CD4-positive, alpha-beta memory T cell (primary cell): ENCODE measurements at regions not wholly inside any gene's neighbourhood (a gene's known extent, or its start where the extent isn't known, plus 50 kb on each side); places are given as distances from the start of the nearest gene placed in this dataset.
A peak's percentile ranks its signal among the peaks of the same experiment; 100 is the strongest.

Source experiments
- CTCF ChIA-PET: fragments of 350-600 bp; sonication (Branson Sonifier 250); formaldehyde crosslinking; loops from one replicate; lab custom pipeline; 2021; ENCODE audit warnings: inconsistent platforms; ENCODE audit not compliant: partially characterized antibody; lab: Charles Lee
- POLR2A ChIA-PET: fragments of 350-600 bp; sonication (Branson Sonifier 250); formaldehyde crosslinking; loops from one replicate; lab custom pipeline; 2021; ENCODE audit not compliant: partially characterized antibody; lab: Charles Lee
- DNase-seq, 5 donors: peaks; one replicate each; pipeline versions ENCODE4 v3.0.0 to v3.0.0-alpha.2; 2020 to 2022; ENCODE audit warnings: mixed read lengths in 1 of 5
- H3K27ac ChIP-seq: one replicate; pipeline ENCODE4 v1.7.0; 2013; ENCODE audit warnings: low read depth, low read length
- H3K27me3 ChIP-seq: 2 replicates; pipeline ENCODE4 v1.7.0; 2013; ENCODE audit warnings: mild to moderate bottlenecking, low read length, moderate library complexity; ENCODE audit not compliant: insufficient read depth
- H3K36me3 ChIP-seq: 2 replicates; pipeline ENCODE4 v1.7.0; 2013; ENCODE audit warnings: mild to moderate bottlenecking, low read length, moderate library complexity; ENCODE audit not compliant: insufficient read depth
- H3K4me1 ChIP-seq: 2 replicates; pipeline ENCODE4 v1.7.0; 2013; ENCODE audit warnings: mild to moderate bottlenecking, low read length, moderate library complexity; ENCODE audit not compliant: insufficient read depth
- H3K4me3 ChIP-seq, 2 donors: one replicate each; pipeline ENCODE4 v1.7.0; 2013; ENCODE audit warnings: low read length in 2 of 2, mild to moderate bottlenecking in 1 of 2
- H3K9me3 ChIP-seq, 2 donors: one replicate each; pipeline ENCODE4 v1.7.0; 2013; ENCODE audit warnings: low read length in 2 of 2, control low read depth in 1 of 2; ENCODE audit not compliant: control insufficient read depth in 1 of 2
- H3K27ac Mint-ChIP-seq, 7 donors: one replicate each; pipeline ENCODE4 v1.8.0; 2020 to 2021; ENCODE audit warnings: mixed read lengths in 7 of 7, mild to moderate bottlenecking in 6 of 7, inconsistent platforms in 3 of 7, moderate library complexity in 3 of 7
- H3K27me3 Mint-ChIP-seq, 2 donors: one replicate each; pipeline ENCODE4 v1.8.0; 2020 to 2021; ENCODE audit warnings: mixed read lengths in 2 of 2
- H3K36me3 Mint-ChIP-seq, 2 donors: one replicate each; pipeline ENCODE4 v1.8.0; 2020 to 2021; ENCODE audit warnings: mixed read lengths in 2 of 2, inconsistent platforms in 1 of 2, mild to moderate bottlenecking in 1 of 2
- H3K4me1 Mint-ChIP-seq, 4 donors: one replicate each; pipeline ENCODE4 v1.8.0; 2020 to 2021; ENCODE audit warnings: mixed read lengths in 4 of 4, mild to moderate bottlenecking in 1 of 4
- H3K4me3 Mint-ChIP-seq, 8 donors: one replicate each; pipeline ENCODE4 v1.8.0; 2020 to 2021; ENCODE audit warnings: mixed read lengths in 8 of 8, mild to moderate bottlenecking in 7 of 8, moderate library complexity in 6 of 8, inconsistent platforms in 3 of 8
- H3K9me3 Mint-ChIP-seq, 8 donors: one replicate each; pipeline ENCODE4 v1.8.0; 2020 to 2021; ENCODE audit warnings: mixed read lengths in 8 of 8, mild to moderate bottlenecking in 5 of 8, inconsistent platforms in 3 of 8, moderate library complexity in 1 of 8
- intact Hi-C: fragments of 100-400 bp; cut with micrococcal nuclease; formaldehyde crosslinking; loops from one replicate; pipeline ENCODE4 v1.15.1; 2023

- H3K27ac ChIP-seq = no peak overlapping the region
- ChIA-PET CTCF (no interaction called here), POLR2A (no interaction called here)
- Mint-ChIP-seq H3K4me1 (peaks cover 5 to 8% (median 8%) of the 10 kb centered on the region in 4 donors), H3K4me3 (no peak overlapping the region), H3K9me3 (no peaks in the 10 kb centered on the region), H3K27ac (no peak overlapping the region), H3K27me3 (no peaks in the 10 kb centered on the region), H3K36me3 (no peaks in the 10 kb centered on the region)
- H3K27me3 ChIP-seq = no peaks in the 10 kb centered on the region
- H3K9me3 ChIP-seq = no peaks in the 10 kb centered on the region
- no peak for DNase-seq
- no peaks in the 10 kb centered on the region for H3K4me1 ChIP-seq
- no peaks in the 10 kb centered on the region for H3K36me3 ChIP-seq
- H3K4me3 ChIP-seq = no peak overlapping the region
- intact Hi-C loops = no loop called here
These were observed 181.3 kb upstream of the IL12B start for GRCh38 chr5:159511570-159511969.

GRCh38 chr5:159512064-159512463 lies 181.8 kb upstream of the IL12B start:
- Mint-ChIP-seq H3K4me3 (no peak overlapping the region), H3K4me1 (peaks cover 5 to 8% (median 8%) of the 10 kb centered on the region in 4 donors), H3K9me3 (no peaks in the 10 kb centered on the region)

GRCh38 chr5:159514229-159514810 lies 184.0 kb upstream of the IL12B start:
- Histone ChIP-seq H3K27me3 (no peaks in the 10 kb centered on the region), H3K4me1 (no peaks in the 10 kb centered on the region), H3K27ac (no peak overlapping the region), H3K36me3 (no peaks in the 10 kb centered on the region), H3K9me3 (no peaks in the 10 kb centered on the region), H3K4me3 (no peak overlapping the region)
- Mint-ChIP-seq H3K4me1 (peaks cover 5 to 8% (median 8%) of the 10 kb centered on the region in 4 donors), H3K4me3 (no peak overlapping the region), H3K36me3 (no peaks in the 10 kb centered on the region), H3K9me3 (no peaks in the 10 kb centered on the region), H3K27ac (no peak overlapping the region), H3K27me3 (no peaks in the 10 kb centered on the region)
- ChIA-PET CTCF (interaction anchor here (0.6 to 2.3 kb wide), 6 partner anchors 8 to 473 kb away, joined by 3 to 9 read pairs (median 4); no protein-coding TSS in a partner anchor), POLR2A (no interaction called here)
- no peak for DNase-seq
- intact Hi-C loops = no loop called here

More at GRCh38 chr5:159512064-159512463, 181.8 kb upstream of the IL12B start:
- Histone ChIP-seq H3K27me3 (no peaks in the 10 kb centered on the region), H3K36me3 (no peaks in the 10 kb centered on the region), H3K9me3 (no peaks in the 10 kb centered on the region), H3K4me3 (no peak overlapping the region), H3K4me1 (no peaks in the 10 kb centered on the region), H3K27ac (no peak overlapping the region)
- ChIA-PET POLR2A (no interaction called here), CTCF (no interaction called here)
- no peak for DNase-seq
- intact Hi-C loops = no loop called here
- Mint-ChIP-seq H3K27me3 (no peaks in the 10 kb centered on the region), H3K36me3 (no peaks in the 10 kb centered on the region), H3K27ac (no peak overlapping the region)

- Mint-ChIP-seq H3K27me3 (no peaks in the 10 kb centered on the region), H3K27ac (no peak overlapping the region), H3K9me3 (no peaks in the 10 kb centered on the region), H3K36me3 (no peaks in the 10 kb centered on the region), H3K4me1 (peaks cover 5 to 8% (median 8%) of the 10 kb centered on the region in 4 donors), H3K4me3 (no peak overlapping the region)
- H3K4me1 ChIP-seq = no peaks in the 10 kb centered on the region
- POLR2A ChIA-PET = interaction anchor here (0.6 kb wide), 1 partner anchor 20 kb away, joined by 4 read pairs; no protein-coding TSS in a partner anchor
- DNase-seq = no peak
- H3K27me3 ChIP-seq = no peaks in the 10 kb centered on the region
- CTCF ChIA-PET = interaction anchor here (0.6 to 2.3 kb wide), 11 partner anchors 9 to 1668 kb away, joined by 3 to 9 read pairs (median 3); no protein-coding TSS in a partner anchor
- H3K27ac ChIP-seq = no peak overlapping the region
- no peaks in the 10 kb centered on the region for H3K36me3 ChIP-seq
- no peaks in the 10 kb centered on the region for H3K9me3 ChIP-seq
- intact Hi-C loops = loop anchor here (5.0 kb wide), 2 partner anchors 402 to 472 kb away; partner anchors contain the start of gene ADRA1B
- no peak overlapping the region for H3K4me3 ChIP-seq
These were observed 184.9 kb upstream of the IL12B start for GRCh38 chr5:159515197-159515596.

GRCh38 chr5:159515909-159516415 lies 185.7 kb upstream of the IL12B start:
- POLR2A ChIA-PET = interaction anchor here (0.6 kb wide), 1 partner anchor 19 kb away, joined by 4 read pairs; no protein-coding TSS in a partner anchor
- no peak overlapping the region for H3K4me3 ChIP-seq

GRCh38 chr5:159518371-159518770 lies 188.1 kb upstream of the IL12B start:
- intact Hi-C loops = loop anchor here (5.0 kb wide), 2 partner anchors 399 to 469 kb away; partner anchors contain the start of gene ADRA1B
- Histone ChIP-seq H3K36me3 (no peaks in the 10 kb centered on the region), H3K4me1 (no peaks in the 10 kb centered on the region), H3K27ac (no peak overlapping the region), H3K9me3 (no peaks in the 10 kb centered on the region), H3K4me3 (no peak overlapping the region), H3K27me3 (no peaks in the 10 kb centered on the region)
- Mint-ChIP-seq H3K4me3 (no peak overlapping the region), H3K36me3 (no peaks in the 10 kb centered on the region), H3K27ac (no peak overlapping the region), H3K4me1 (peaks cover 5 to 8% (median 8%) of the 10 kb centered on the region in 4 donors), H3K9me3 (no peaks in the 10 kb centered on the region), H3K27me3 (no peaks in the 10 kb centered on the region)
- POLR2A ChIA-PET = no interaction called here
- CTCF ChIA-PET = interaction anchor here (0.8 to 1.0 kb wide), 2 partner anchors 12 to 76 kb away, joined by 3 to 4 read pairs; no protein-coding TSS in a partner anchor
- no peak for DNase-seq

More at GRCh38 chr5:159515909-159516415, 185.7 kb upstream of the IL12B start:
- intact Hi-C loops = loop anchor here (2.0 to 5.0 kb wide), 3 partner anchors 185 to 471 kb away; partner anchors contain the start of genes ADRA1B and IL12B
- H3K9me3 ChIP-seq = no peaks in the 10 kb centered on the region
- H3K27ac ChIP-seq = no peak overlapping the region
- H3K9me3 Mint-ChIP-seq = no peaks in the 10 kb centered on the region
- no peak overlapping the region for H3K27ac Mint-ChIP-seq
- peak overlapping the region in 2 of 8 donors; percentile 30 to 71 for H3K4me3 Mint-ChIP-seq
- H3K4me1 Mint-ChIP-seq = peaks cover 5 to 8% (median 8%) of the 10 kb centered on the region in 4 donors
- no peaks in the 10 kb centered on the region for H3K27me3 ChIP-seq
- H3K36me3 Mint-ChIP-seq = no peaks in the 10 kb centered on the region
- H3K27me3 Mint-ChIP-seq = no peaks in the 10 kb centered on the region
- CTCF ChIA-PET = interaction anchor here (0.6 to 2.3 kb wide), 19 partner anchors 9 to 1669 kb away, joined by 3 to 9 read pairs (median 3); no protein-coding TSS in a partner anchor
- no peaks in the 10 kb centered on the region for H3K4me1 ChIP-seq
- DNase-seq = peak; percentile 41 to 59 (median 56)
- no peaks in the 10 kb centered on the region for H3K36me3 ChIP-seq

GRCh38 chr5:159519365-159519764 lies 189.1 kb upstream of the IL12B start:
- Histone ChIP-seq H3K36me3 (no peaks in the 10 kb centered on the region), H3K27ac (no peak overlapping the region), H3K4me1 (no peaks in the 10 kb centered on the region), H3K4me3 (no peak overlapping the region), H3K9me3 (no peaks in the 10 kb centered on the region), H3K27me3 (no peaks in the 10 kb centered on the region)
- Mint-ChIP-seq H3K27ac (no peak overlapping the region), H3K36me3 (no peaks in the 10 kb centered on the region), H3K4me1 (peaks cover 5 to 8% (median 8%) of the 10 kb centered on the region in 4 donors), H3K9me3 (no peaks in the 10 kb centered on the region), H3K4me3 (no peak overlapping the region), H3K27me3 (no peaks in the 10 kb centered on the region)
- DNase-seq = no peak
- ChIA-PET CTCF (no interaction called here), POLR2A (no interaction called here)
- intact Hi-C loops = loop anchor here (5.0 kb wide), 2 partner anchors 398 to 468 kb away; partner anchors contain the start of gene ADRA1B
